Body of pancreas (tissue), 4 donors: ENCODE measurements at regions not wholly inside any gene's neighbourhood (a gene's known extent, or its start where the extent isn't known, plus 50 kb on each side); places are given as distances from the start of the nearest gene placed in this dataset.

Experiments used
- ATAC-seq: fragments of 150-250 bp; one replicate; pipeline ENCODE4 v1.9.1; 2016
- DNase-seq, 4 donors: peaks; one replicate each; pipeline ENCODE4 v3.0.0-alpha.2; 2019
- H3K27ac ChIP-seq, 4 donors: fragments of 200-600 bp; sonication (generic); 1 replicate in 3 of 4; 2 replicates in 1 of 4; pipeline versions ENCODE4 v1.5.1 to v1.6.1; 2016 to 2019; ENCODE audit warnings: mild to moderate bottlenecking in 1 of 4, mixed read lengths in 1 of 4, moderate library complexity in 1 of 4
- H3K27me3 ChIP-seq, 2 donors: fragments of 200-600 bp; sonication (generic); one replicate each; pipeline ENCODE4 v1.6.0; 2016; ENCODE audit warnings: mild to moderate bottlenecking in 1 of 2
- H3K36me3 ChIP-seq, 2 donors: fragments of 200-600 bp; sonication (generic); replicated peaks in 1 of 2; 2 replicates each; pipeline ENCODE4 v1.5.1; 2016; ENCODE audit warnings: low read depth in 2 of 2; ENCODE audit not compliant: insufficient read depth in 1 of 2
- H3K4me1 ChIP-seq: fragments of 200-600 bp; sonication (generic); one replicate; pipeline ENCODE4 v1.6.0; 2016
- H3K4me3 ChIP-seq, 2 donors: fragments of 200-600 bp; sonication (generic); 1 replicate in 1 of 2; 2 replicates in 1 of 2; pipeline ENCODE4 v1.5.1; 2016 to 2019
- H3K9me3 ChIP-seq, 3 donors: fragments of 200-600 bp; sonication (generic); 1 replicate in 2 of 3; 2 replicates in 1 of 3; pipeline ENCODE4 v1.5.1; 2016
- POLR2A ChIP-seq, 3 donors: fragments of 450-650 bp; IDR thresholded peaks; one replicate each; pipeline ENCODE4 v1.6.1; 2016; ENCODE audit warnings: antibody characterized with exemption in 3 of 3, mild to moderate bottlenecking in 2 of 3
- WGBS, 2 donors: methylation state at CpG; one replicate each; pipeline ENCODE4 v1.1.5; 2017; 5-methylcytosine and 5-hydroxymethylcytosine counted together
- intact Hi-C: fragments of 100-400 bp; cut with DNase I; formaldehyde crosslinking; loops from one replicate; pipeline ENCODE4 v1.15.1; 2023
- TF ChIP-seq, protein P1 (sequence below), 7 experiments: fragments of 450-650 bp in 4 of 7; fragments of 200-600 bp in 3 of 7; sonication (generic) in 3 of 7; IDR thresholded peaks; one replicate each; pipeline ENCODE4 v1.5.1; 2016 to 2019; ENCODE audit warnings: antibody characterized with exemption in 7 of 7

DNA sequence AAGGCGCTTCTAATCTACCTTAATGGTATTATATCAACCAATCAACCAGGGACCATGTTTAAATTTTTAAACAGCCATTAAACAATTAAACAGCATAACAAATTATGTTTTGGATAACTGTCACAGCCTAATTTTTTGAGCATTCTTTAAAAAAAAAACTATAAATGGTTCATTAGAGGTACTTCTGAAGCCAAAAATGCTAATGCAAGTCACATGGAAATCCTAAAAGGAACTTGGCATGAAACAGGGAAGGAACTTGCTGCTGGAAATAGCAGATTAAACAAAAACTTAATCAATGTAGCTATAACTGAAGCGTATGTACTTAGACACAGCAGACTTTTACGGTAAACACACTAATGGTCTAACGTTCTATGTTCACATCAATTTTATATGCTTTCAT lies 190.2 kb upstream of the BTG1 start:
- no peak overlapping the region for H3K27ac ChIP-seq

DNA sequence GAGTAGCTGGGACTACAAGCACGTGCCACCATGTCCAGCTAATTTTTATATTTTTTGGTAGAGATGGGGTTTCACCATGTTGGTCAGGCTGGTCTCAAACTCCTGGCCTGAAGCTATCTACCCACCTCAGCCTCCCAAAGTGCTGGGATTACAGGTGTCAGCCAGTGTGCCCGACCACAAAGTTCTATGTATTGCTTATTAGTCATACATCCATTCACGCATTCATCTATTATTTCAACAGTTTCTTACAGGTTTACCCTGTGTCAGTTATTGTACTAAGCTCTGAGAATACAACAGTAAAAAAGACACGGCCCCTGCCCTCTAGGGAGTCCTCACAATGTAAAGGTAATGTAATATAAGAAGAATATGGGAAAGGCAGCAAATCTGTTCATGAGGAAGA lies 188.9 kb upstream of the BTG1 start:
- WGBS, 2 donors = 85 to 92% methylated on average over 4 of the region's 4 CpGs
- no peaks in the 10 kb centered on the region for H3K27me3 ChIP-seq
- H3K4me3 ChIP-seq = no peak overlapping the region
- H3K27ac ChIP-seq = no peak overlapping the region
- intact Hi-C loops = no loop called here
- DNase-seq (no peak), ATAC-seq (no peak)
- H3K36me3 ChIP-seq = no peaks in the 10 kb centered on the region
- TF ChIP-seq, protein P1, sequence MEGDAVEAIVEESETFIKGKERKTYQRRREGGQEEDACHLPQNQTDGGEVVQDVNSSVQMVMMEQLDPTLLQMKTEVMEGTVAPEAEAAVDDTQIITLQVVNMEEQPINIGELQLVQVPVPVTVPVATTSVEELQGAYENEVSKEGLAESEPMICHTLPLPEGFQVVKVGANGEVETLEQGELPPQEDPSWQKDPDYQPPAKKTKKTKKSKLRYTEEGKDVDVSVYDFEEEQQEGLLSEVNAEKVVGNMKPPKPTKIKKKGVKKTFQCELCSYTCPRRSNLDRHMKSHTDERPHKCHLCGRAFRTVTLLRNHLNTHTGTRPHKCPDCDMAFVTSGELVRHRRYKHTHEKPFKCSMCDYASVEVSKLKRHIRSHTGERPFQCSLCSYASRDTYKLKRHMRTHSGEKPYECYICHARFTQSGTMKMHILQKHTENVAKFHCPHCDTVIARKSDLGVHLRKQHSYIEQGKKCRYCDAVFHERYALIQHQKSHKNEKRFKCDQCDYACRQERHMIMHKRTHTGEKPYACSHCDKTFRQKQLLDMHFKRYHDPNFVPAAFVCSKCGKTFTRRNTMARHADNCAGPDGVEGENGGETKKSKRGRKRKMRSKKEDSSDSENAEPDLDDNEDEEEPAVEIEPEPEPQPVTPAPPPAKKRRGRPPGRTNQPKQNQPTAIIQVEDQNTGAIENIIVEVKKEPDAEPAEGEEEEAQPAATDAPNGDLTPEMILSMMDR (IDR thresholded peaks at IDR 0.05) = no peak
- no peak for TF ChIP-seq POLR2A (IDR thresholded peaks at IDR 0.05)
- H3K9me3 ChIP-seq = no peaks in the 10 kb centered on the region
- no peaks in the 10 kb centered on the region for H3K4me1 ChIP-seq

More for the DNA sequence above, 190.2 kb upstream of the BTG1 start:
- DNase-seq (no peak), ATAC-seq (no peak)
- no peaks in the 10 kb centered on the region for H3K27me3 ChIP-seq
- H3K36me3 ChIP-seq = no peaks in the 10 kb centered on the region
- no peaks in the 10 kb centered on the region for H3K9me3 ChIP-seq
- intact Hi-C loops = no loop called here
- TF ChIP-seq POLR2A (IDR thresholded peaks at IDR 0.05) = no peak
- TF ChIP-seq, protein P1 (IDR thresholded peaks at IDR 0.05) = no peak
- H3K4me1 ChIP-seq = no peaks in the 10 kb centered on the region
- H3K4me3 ChIP-seq = no peak overlapping the region
- 65 to 72% methylated on average over 4 of the region's 4 CpGs for WGBS, 2 donors

DNA sequence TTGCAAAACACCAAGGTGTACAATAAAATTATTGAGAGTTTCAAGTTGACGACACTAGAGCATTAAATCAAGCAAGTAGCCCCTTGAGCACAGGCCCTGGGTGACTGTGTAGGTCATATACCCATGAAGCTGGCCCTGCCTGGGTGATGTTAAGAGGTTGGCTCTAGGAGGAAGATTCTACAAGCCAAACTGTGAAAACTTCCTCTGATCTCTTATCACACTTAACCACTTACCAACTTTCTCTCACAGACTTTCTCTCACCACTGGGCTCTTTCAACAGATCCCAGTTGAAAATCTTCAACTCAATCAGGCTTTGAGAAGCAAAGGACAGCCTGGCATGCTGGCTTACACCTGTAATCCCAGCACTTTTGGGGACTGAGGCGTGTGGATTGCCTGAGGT lies 186.9 kb upstream of the BTG1 start:
- 85 to 95% methylated on average over 2 of the region's 2 CpGs for WGBS, 2 donors
- Histone ChIP-seq H3K27ac (no peak overlapping the region), H3K9me3 (no peaks in the 10 kb centered on the region), H3K4me3 (no peak overlapping the region), H3K36me3 (no peaks in the 10 kb centered on the region), H3K27me3 (no peaks in the 10 kb centered on the region), H3K4me1 (no peaks in the 10 kb centered on the region)
- no peak for DNase-seq
- intact Hi-C loops = no loop called here
- no peak for ATAC-seq
- TF ChIP-seq, protein P1 (IDR thresholded peaks at IDR 0.05) = no peak
- no peak for TF ChIP-seq POLR2A (IDR thresholded peaks at IDR 0.05)

DNA sequence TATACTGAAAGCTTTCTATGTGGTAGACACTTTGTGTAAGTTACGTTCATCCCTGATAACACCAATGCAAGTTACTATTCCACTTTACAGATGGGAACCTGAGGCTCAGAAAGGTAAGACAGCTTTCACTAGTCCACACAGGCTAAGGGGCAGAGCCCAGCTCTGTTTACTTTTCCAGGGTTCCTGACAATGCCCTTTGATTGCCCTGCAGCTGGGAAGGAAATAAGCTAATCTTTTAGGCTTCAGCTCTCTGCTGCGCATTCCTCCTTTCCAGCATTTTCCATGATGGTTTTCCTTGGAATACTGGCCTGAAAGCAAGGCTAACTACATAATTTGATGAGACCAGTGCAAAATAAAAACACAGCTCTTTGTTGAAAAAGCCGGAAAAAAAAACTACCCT lies 185.7 kb upstream of the BTG1 start:
- ATAC-seq (no peak), DNase-seq (no peak)
- Histone ChIP-seq H3K9me3 (no peaks in the 10 kb centered on the region), H3K36me3 (no peaks in the 10 kb centered on the region), H3K27me3 (no peaks in the 10 kb centered on the region), H3K27ac (no peak overlapping the region), H3K4me1 (no peaks in the 10 kb centered on the region), H3K4me3 (no peak overlapping the region)
- intact Hi-C loops = no loop called here
- TF ChIP-seq, protein P1 (IDR thresholded peaks at IDR 0.05) = no peak
- TF ChIP-seq POLR2A (IDR thresholded peaks at IDR 0.05) = no peak
- 65 to 73% methylated on average over 3 of the region's 3 CpGs for WGBS, 2 donors

DNA sequence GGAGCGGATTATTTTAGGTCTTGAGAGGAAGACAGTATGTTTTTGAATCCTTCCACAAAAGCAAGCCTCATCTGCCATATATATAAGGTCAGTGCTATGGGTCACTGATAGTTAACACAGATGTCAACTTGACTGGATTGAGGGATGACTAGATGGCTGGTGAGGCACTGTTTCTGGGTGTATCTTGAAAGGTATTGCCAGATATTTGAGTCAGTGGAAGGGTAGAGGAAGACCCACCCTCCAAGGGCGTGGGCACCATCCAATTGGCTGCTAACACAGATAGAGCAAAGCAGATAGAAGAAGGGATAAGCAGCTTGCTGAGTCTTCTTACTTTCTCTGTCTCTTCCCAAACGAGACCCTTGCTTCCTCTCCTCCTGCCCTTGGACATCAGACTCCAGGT lies 185.0 kb upstream of the BTG1 start:
- no peak for DNase-seq
- 85 to 89% methylated on average over 3 of the region's 3 CpGs for WGBS, 2 donors
- Histone ChIP-seq H3K9me3 (no peaks in the 10 kb centered on the region), H3K27me3 (no peaks in the 10 kb centered on the region), H3K4me1 (no peaks in the 10 kb centered on the region), H3K4me3 (no peak overlapping the region), H3K36me3 (no peaks in the 10 kb centered on the region), H3K27ac (no peak overlapping the region)
- no peak for ATAC-seq
- intact Hi-C loops = no loop called here
- TF ChIP-seq POLR2A (IDR thresholded peaks at IDR 0.05) = no peak
- TF ChIP-seq, protein P1 (IDR thresholded peaks at IDR 0.05) = no peak
